ENCODE measurements at regions not wholly inside any gene's neighbourhood (a gene's known extent, or its start where the extent isn't known, plus 50 kb on each side); places are given as distances from the start of the nearest gene placed in this dataset.
"Not testable (repeated sequence)": the region's sequence is repeated elsewhere in the genome, so short reads cannot be mapped to it uniquely, and the experiment has no call there.

DNA sequence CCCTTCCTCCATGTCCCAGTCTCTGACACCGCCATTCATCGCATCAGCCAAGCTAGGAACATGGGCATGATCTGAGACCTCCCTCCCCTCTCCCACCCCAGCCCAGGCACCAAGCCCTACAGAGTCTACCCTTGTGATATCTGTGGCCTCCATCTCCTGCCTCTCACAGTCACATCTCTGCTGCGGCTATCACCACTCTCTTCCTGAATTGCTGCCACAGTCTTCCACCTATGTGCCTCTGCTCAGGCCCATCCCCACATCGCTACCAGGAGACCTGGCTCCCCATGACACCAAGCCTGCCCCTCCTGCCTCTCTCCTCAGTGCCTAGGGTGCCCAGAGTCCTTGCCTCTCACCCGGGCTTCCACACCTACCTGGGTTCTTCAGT lies 82.7 kb upstream of the BCAR3 start:
- POLR2A ChIA-PET = no interaction called here
- CTCF ChIA-PET = no interaction called here

DNA sequence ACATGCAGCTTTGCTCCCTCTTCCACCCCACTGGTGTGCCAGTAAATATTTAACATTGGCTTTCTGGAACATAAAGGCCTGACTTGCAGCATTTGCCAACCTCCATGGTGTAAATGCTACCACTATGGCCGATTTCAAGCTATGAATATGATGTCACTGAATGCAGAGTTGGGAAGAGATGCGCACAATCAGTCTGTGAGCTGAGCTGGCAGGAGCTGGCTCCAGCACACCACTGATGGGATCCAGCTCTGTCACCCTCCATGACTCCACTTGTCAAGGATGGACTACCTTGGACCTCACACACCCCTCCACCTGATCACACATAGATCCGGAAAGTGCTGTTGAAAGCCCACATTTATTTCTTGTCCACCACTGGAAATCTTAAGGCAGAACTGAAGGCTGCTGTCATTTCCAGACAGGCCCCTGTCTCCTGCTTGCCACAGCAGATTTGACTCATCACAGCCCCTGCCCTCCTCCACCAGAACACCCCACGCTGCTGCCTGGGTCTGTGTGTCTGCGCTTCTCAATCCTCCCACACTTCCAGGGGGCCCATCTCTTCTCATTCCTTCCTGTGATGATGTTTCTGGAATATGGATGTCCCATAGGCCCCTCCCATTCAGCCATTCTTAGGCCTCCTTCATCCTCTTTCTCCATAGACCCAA lies 82.2 kb upstream of the BCAR3 start:
- peaks cover 17% of the 10 kb centered on the region for H3K4me1 Mint-ChIP-seq (ENCODE audit: low read depth)
- intact Hi-C loops (cut with micrococcal nuclease) = no loop called here
- H3K4me3 Mint-ChIP-seq = no peak overlapping the region
- H3K36me3 Mint-ChIP-seq (ENCODE audit: low read depth) = no peaks in the 10 kb centered on the region
- no peak for ATAC-seq
- H3K27me3 Mint-ChIP-seq = no peaks in the 10 kb centered on the region
- H3K9me3 Mint-ChIP-seq = no peaks in the 10 kb centered on the region
- ChIA-PET POLR2A (no interaction called here), CTCF (no interaction called here)
- DNase-seq = no peak
- H3K27ac Mint-ChIP-seq = no peak overlapping the region
- TF ChIP-seq, protein P1, sequence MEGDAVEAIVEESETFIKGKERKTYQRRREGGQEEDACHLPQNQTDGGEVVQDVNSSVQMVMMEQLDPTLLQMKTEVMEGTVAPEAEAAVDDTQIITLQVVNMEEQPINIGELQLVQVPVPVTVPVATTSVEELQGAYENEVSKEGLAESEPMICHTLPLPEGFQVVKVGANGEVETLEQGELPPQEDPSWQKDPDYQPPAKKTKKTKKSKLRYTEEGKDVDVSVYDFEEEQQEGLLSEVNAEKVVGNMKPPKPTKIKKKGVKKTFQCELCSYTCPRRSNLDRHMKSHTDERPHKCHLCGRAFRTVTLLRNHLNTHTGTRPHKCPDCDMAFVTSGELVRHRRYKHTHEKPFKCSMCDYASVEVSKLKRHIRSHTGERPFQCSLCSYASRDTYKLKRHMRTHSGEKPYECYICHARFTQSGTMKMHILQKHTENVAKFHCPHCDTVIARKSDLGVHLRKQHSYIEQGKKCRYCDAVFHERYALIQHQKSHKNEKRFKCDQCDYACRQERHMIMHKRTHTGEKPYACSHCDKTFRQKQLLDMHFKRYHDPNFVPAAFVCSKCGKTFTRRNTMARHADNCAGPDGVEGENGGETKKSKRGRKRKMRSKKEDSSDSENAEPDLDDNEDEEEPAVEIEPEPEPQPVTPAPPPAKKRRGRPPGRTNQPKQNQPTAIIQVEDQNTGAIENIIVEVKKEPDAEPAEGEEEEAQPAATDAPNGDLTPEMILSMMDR (IDR thresholded peaks at IDR 0.05) = no peak

More for the DNA sequence above, 82.7 kb upstream of the BCAR3 start:
- DNase-seq (no peak), ATAC-seq (no peak)
- Mint-ChIP-seq H3K36me3 (ENCODE audit: low read depth) (no peaks in the 10 kb centered on the region), H3K4me1 (ENCODE audit: low read depth) (peaks cover 12% of the 10 kb centered on the region), H3K27me3 (no peaks in the 10 kb centered on the region), H3K9me3 (no peaks in the 10 kb centered on the region), H3K27ac (no peak overlapping the region), H3K4me3 (no peak overlapping the region)
- intact Hi-C loops (cut with micrococcal nuclease) = no loop called here
- TF ChIP-seq, protein P1 (IDR thresholded peaks at IDR 0.05) = no peak

DNA sequence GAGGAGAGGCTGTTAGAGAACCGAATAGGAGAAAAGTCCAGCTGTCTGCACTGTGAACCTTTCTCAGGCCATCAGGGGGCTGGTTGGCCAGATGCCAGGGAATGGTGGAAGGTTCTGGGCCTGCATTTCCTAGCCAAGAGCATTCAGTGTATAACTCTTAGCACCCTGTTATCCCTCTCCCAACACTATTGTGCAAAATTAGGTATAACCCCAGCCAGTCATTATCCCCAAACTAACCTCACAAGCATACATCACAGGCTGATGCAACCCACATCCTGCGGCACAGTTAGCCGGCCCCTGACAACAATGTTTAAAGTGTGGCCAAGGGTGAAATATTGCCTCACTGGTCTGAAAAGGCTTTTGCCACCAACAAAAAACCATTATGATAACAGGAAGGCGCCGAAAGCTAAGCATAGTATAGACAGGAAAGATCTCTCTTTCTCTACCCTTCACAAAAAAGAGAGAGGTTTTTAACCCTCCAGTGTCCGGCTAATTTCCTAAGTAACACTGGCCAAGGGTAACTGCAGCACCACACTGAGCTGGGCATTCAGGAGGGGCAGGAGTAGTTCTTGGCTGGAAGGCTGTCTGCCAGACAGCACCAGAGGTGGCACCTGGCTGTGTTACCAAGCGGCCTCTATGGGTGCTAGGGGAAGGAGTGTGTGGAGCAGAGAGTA lies 77.3 kb upstream of the BCAR3 start:
- ChIA-PET CTCF (no interaction called here), POLR2A (interaction anchor here (0.6 to 1.1 kb wide), 3 partner anchors 9 to 171 kb away, joined by 3 to 4 read pairs (median 3); no protein-coding TSS in a partner anchor)
- Mint-ChIP-seq H3K27ac (peak overlapping the region; percentile 76), H3K27me3 (no peaks in the 10 kb centered on the region), H3K9me3 (no peaks in the 10 kb centered on the region), H3K36me3 (ENCODE audit: low read depth) (no peaks in the 10 kb centered on the region), H3K4me3 (no peak overlapping the region), H3K4me1 (ENCODE audit: low read depth) (peaks cover 12% of the 10 kb centered on the region)
- intact Hi-C loops (cut with micrococcal nuclease) = no loop called here
- peak; percentile 71 for DNase-seq
- TF ChIP-seq, protein P1 (IDR thresholded peaks at IDR 0.05) = no peak
- ATAC-seq = peak; percentile 94

DNA sequence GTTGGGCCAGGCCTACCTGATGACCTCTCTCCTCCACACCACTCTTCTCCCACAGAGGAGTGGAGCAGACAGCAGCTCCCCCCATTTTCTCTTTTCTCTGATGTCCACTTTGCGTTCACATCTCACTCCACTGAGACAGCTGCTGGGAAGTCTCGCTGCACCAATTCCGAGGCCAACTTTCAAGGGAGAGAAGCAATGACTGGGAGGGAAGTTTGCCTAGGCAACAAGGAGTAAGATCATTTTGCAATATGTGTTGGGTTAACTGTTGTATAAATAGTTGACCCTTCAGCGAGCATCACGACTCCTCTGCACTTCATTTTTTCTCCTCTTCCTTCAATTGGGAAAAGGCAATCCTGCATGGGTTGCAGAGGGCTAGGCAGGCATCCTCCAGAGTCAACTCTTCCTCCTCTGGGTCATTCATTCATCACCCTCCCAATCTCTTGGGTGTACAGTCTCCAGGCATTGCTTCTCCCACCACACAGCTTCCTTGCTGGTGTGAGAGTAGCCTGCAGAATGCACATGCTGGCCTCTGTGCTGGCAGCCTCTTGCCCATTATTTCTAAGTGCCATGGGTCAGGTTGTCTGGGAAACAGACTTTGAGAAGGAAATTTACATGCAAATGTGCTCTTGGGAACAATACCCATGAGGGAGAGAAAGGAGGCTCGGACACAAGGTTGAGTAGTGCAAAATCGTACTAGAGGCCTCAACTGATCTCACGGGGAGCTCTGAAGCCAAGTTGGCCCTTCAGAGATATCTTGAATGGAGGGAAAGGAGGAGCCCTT lies 75.8 kb upstream of the BCAR3 start:
- H3K36me3 Mint-ChIP-seq (ENCODE audit: low read depth) = no peaks in the 10 kb centered on the region
- intact Hi-C loops (cut with micrococcal nuclease) = no loop called here
- H3K27ac Mint-ChIP-seq = no peak overlapping the region
- no peak overlapping the region for H3K4me3 Mint-ChIP-seq
- H3K27me3 Mint-ChIP-seq = no peaks in the 10 kb centered on the region
- ChIA-PET POLR2A (no interaction called here), CTCF (no interaction called here)
- TF ChIP-seq, protein P1 (IDR thresholded peaks at IDR 0.05) = no peak
- no peak for DNase-seq
- ATAC-seq = no peak
- peaks cover 13% of the 10 kb centered on the region for H3K4me1 Mint-ChIP-seq (ENCODE audit: low read depth)
- no peaks in the 10 kb centered on the region for H3K9me3 Mint-ChIP-seq

DNA sequence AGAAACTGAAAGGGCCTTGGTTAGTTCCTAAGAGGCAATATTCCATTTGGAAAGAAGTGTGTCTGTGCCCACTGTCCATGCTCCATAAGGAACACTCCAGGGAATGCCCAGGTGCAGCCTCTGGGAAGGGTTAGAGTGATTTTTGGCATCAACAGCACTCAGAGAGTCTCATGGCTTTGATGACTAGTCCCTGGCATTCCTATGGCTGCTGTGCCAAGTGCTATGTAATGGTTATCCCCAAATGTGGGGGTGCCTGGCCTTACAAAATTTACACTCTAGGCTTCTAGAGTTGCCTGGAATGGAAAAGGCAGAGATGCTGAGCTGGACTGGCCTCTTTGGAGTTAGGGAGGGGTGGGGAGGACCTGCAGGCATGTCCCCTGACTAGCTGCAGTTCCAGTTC lies 75.0 kb upstream of the BCAR3 start:
- ATAC-seq (no peak), DNase-seq (no peak)
- intact Hi-C loops (cut with micrococcal nuclease) = no loop called here
- H3K36me3 Mint-ChIP-seq (ENCODE audit: low read depth) = no peaks in the 10 kb centered on the region
- peaks cover 13% of the 10 kb centered on the region for H3K4me1 Mint-ChIP-seq (ENCODE audit: low read depth)
- CTCF ChIA-PET = no interaction called here
- H3K9me3 Mint-ChIP-seq = no peaks in the 10 kb centered on the region
- H3K27me3 Mint-ChIP-seq = no peaks in the 10 kb centered on the region
- POLR2A ChIA-PET = interaction anchor here (0.8 kb wide), 1 partner anchor 20 kb away, joined by 4 read pairs; no protein-coding TSS in a partner anchor
- TF ChIP-seq, protein P1 (IDR thresholded peaks at IDR 0.05) = no peak
- no peak overlapping the region for H3K27ac Mint-ChIP-seq
- no peak overlapping the region for H3K4me3 Mint-ChIP-seq

DNA sequence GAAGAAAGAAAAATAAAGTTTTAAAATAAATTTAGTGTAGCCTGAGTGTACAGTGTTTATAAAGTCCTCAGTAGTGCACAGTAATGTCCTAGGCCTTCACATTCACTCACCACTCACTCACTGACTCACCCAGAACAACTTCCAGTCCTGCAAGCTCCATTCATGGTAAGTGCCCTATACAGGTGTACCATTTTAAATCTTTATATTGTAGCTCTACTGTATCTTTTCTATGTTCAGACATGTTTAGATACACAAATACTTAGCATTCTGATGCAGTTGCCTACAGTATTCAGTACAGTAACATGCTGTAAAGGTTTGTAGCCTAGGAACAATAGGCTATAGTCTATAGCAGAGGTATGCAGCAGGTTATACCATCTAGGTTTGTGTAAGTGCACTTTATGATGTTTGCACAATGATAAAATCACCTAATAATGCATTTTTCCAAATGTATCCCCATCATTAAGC lies 73.6 kb upstream of the BCAR3 start:
- H3K36me3 Mint-ChIP-seq (ENCODE audit: low read depth); intact Hi-C loops (cut with micrococcal nuclease); ATAC-seq; H3K9me3 Mint-ChIP-seq; H3K27ac Mint-ChIP-seq; DNase-seq; H3K4me3 Mint-ChIP-seq; POLR2A ChIA-PET; H3K27me3 Mint-ChIP-seq: not testable (repeated sequence)
- peaks cover 23% of the 10 kb centered on the region for H3K4me1 Mint-ChIP-seq (ENCODE audit: low read depth)
- CTCF ChIA-PET = interaction anchor here (1.0 kb wide), 1 partner anchor 49 kb away, joined by 3 read pairs; no protein-coding TSS in a partner anchor

All from activated CD8-positive, alpha-beta T cell treated with anti-CD3 and anti-CD28 coated beads for 36 hours (primary cell).